Spleen (tissue), 11 donors: ENCODE measurements at regions not wholly inside any gene's neighbourhood (a gene's known extent, or its start where the extent isn't known, plus 50 kb on each side); places are given as distances from the start of the nearest gene placed in this dataset.

Source experiments
- DNase-seq: peaks from one replicate; pipeline ENCODE4 v3.0.0-alpha.2; 2020
- H3K27ac ChIP-seq, 8 donors: fragments of 200-600 bp; sonication (generic) in 7 of 8; 1 replicate in 4 of 8; 2 replicates in 4 of 8; pipeline versions ENCODE4 v1.5.0 to v1.8.0; 2016 to 2021; ENCODE audit warnings: inconsistent platforms in 4 of 8, mild to moderate bottlenecking in 4 of 8, moderate library complexity in 1 of 8
- H3K27me3 ChIP-seq, 7 donors: fragments of 200-600 bp; sonication (generic) in 6 of 7; replicated peaks in 1 of 7; 1 replicate in 4 of 7; 2 replicates in 3 of 7; pipeline versions ENCODE4 v1.5.0 to v1.8.0; 2016 to 2021; ENCODE audit warnings: inconsistent platforms in 3 of 7, mild to moderate bottlenecking in 1 of 7
- H3K36me3 ChIP-seq, 6 donors: fragments of 200-600 bp; sonication (generic) in 5 of 6; 1 replicate in 4 of 6; 2 replicates in 2 of 6; pipeline versions ENCODE4 v1.5.0 to v1.8.0; 2016 to 2021; ENCODE audit warnings: inconsistent platforms in 2 of 6
- H3K4me1 ChIP-seq, 6 donors: fragments of 200-600 bp; sonication (generic) in 5 of 6; 1 replicate in 3 of 6; 2 replicates in 3 of 6; pipeline versions ENCODE4 v1.5.0 to v1.8.0; 2016 to 2021; ENCODE audit warnings: inconsistent platforms in 3 of 6
- H3K4me3 ChIP-seq, 8 donors: fragments of 200-600 bp; sonication (generic) in 7 of 8; 1 replicate in 4 of 8; 2 replicates in 4 of 8; pipeline versions ENCODE4 v1.5.0 to v1.8.0; 2016 to 2021; ENCODE audit warnings: inconsistent platforms in 4 of 8, mild to moderate bottlenecking in 4 of 8, moderate library complexity in 2 of 8
- H3K9me3 ChIP-seq, 8 donors: fragments of 200-600 bp; sonication (generic) in 7 of 8; 1 replicate in 4 of 8; 2 replicates in 4 of 8; pipeline versions ENCODE4 v1.5.0 to v1.8.0; 2016 to 2021; ENCODE audit warnings: inconsistent platforms in 4 of 8
- CTCF ChIP-seq, 11 experiments: fragments of 200-600 bp in 7 of 11; fragments of 450-650 bp in 4 of 11; sonication (generic) in 4 of 11; IDR thresholded peaks in 8 of 11; conservative IDR thresholded peaks in 3 of 11; 1 replicate in 7 of 11; 2 replicates in 4 of 11; pipeline versions ENCODE4 v1.4.0 to v1.8.0; 2016 to 2021; ENCODE audit warnings: antibody characterized with exemption in 11 of 11, inconsistent platforms in 4 of 11, mild to moderate bottlenecking in 1 of 11
- POLR2A ChIP-seq, 3 donors: fragments of 450-650 bp; IDR thresholded peaks; one replicate each; pipeline ENCODE4 v1.5.1; 2017; ENCODE audit warnings: antibody characterized with exemption in 3 of 3, mild to moderate bottlenecking in 1 of 3
- POLR2AphosphoS5 ChIP-seq, 3 donors: sonication (generic); formaldehyde crosslinking; IDR thresholded peaks; one replicate each; pipeline ENCODE4 v1.5.1; 2017; ENCODE audit warnings: antibody characterized with exemption in 3 of 3
- WGBS, 5 donors: extraction: QIAGEN DNeasy Blood & Tissue Kit in 3 of 5; methylation state at CpG; one replicate each; pipeline versions ENCODE4 v1.1.5 to v1.1.7; 2013 to 2018; 5-methylcytosine and 5-hydroxymethylcytosine counted together
- intact Hi-C: fragments of 100-400 bp; cut with DNase I; formaldehyde crosslinking; loops from one replicate; pipeline ENCODE4 v1.15.0; 2023; ENCODE audit warnings: low total_unique reads
- donor health status: healthy with polysubstance abuse.
- donor health status: DM: no; HTN: no; CAD: no; lungs with moderate emphysema.
- donor health status: DM: no; HTN: no; CAD: no.
- donor health status: Bipolar disorder and iron deficiency.
- donor health status: healthy.
- donor health status: DM: no; HTN: no; CAD: no.
- donor health status: DM: yes; HTN: yes; CAD: no.

GRCh38 chr14:101498526-101498860 is 62.8 kb upstream of the DIO3 start:
- 84 to 90% (median 85%) methylated on average over 6 of the region's 6 CpGs for WGBS, 5 donors
- Histone ChIP-seq H3K36me3 (no peaks in the 10 kb centered on the region), H3K4me3 (no peak overlapping the region), H3K9me3 (peaks cover 0 to 8% (median 1%) of the 10 kb centered on the region in 8 donors), H3K27ac (no peak overlapping the region), H3K4me1 (no peaks in the 10 kb centered on the region), H3K27me3 (peaks cover 0 to 47% (median 0%) of the 10 kb centered on the region in 7 donors)
- intact Hi-C loops = no loop called here
- DNase-seq = peak; percentile 18
- TF ChIP-seq POLR2A (IDR thresholded peaks at IDR 0.05) (no peak), CTCF (IDR thresholded peaks at IDR 0.05 in 8 of 11, conservative IDR thresholded peaks at IDR 0.05 in 3 of 11) (no peak), POLR2AphosphoS5 (IDR thresholded peaks at IDR 0.05) (no peak)

- Histone ChIP-seq H3K4me3 (no peak overlapping the region), H3K36me3 (no peaks in the 10 kb centered on the region), H3K27ac (no peak overlapping the region), H3K4me1 (no peaks in the 10 kb centered on the region), H3K27me3 (peaks cover 0 to 47% (median 0%) of the 10 kb centered on the region in 7 donors), H3K9me3 (peaks cover 0 to 13% (median 3%) of the 10 kb centered on the region in 8 donors)
- DNase-seq = peak; percentile 29
- TF ChIP-seq POLR2A (IDR thresholded peaks at IDR 0.05) = no peak
- no peak for TF ChIP-seq POLR2AphosphoS5 (IDR thresholded peaks at IDR 0.05)
- TF ChIP-seq CTCF (IDR thresholded peaks at IDR 0.05 in 8 of 11, conservative IDR thresholded peaks at IDR 0.05 in 3 of 11) = no peak
- intact Hi-C loops = no loop called here
- 70 to 91% (median 78%) methylated on average over 10 to 11 of the region's 11 CpGs for WGBS, 5 donors
Observed at GRCh38 chr14:101499080-101499479, 62.2 kb upstream of the DIO3 start.

- Histone ChIP-seq H3K36me3 (no peaks in the 10 kb centered on the region), H3K4me1 (no peaks in the 10 kb centered on the region), H3K4me3 (no peak overlapping the region), H3K9me3 (peaks cover 0 to 14% (median 3%) of the 10 kb centered on the region in 8 donors), H3K27me3 (peaks cover 0 to 47% (median 0%) of the 10 kb centered on the region in 7 donors), H3K27ac (no peak overlapping the region)
- TF ChIP-seq POLR2AphosphoS5 (IDR thresholded peaks at IDR 0.05) (no peak), POLR2A (IDR thresholded peaks at IDR 0.05) (no peak), CTCF (IDR thresholded peaks at IDR 0.05 in 8 of 11, conservative IDR thresholded peaks at IDR 0.05 in 3 of 11) (no peak)
- peak; percentile 46 for DNase-seq
- 91 to 95% (median 92%) methylated on average over 9 to 10 of the region's 10 CpGs for WGBS, 5 donors
- intact Hi-C loops = no loop called here
Observed at GRCh38 chr14:101499513-101499912, 61.8 kb upstream of the DIO3 start.

GRCh38 chr14:101500061-101500460 is 61.2 kb upstream of the DIO3 start:
- H3K4me3 ChIP-seq = no peak overlapping the region
- peak; percentile 32 for DNase-seq

More at GRCh38 chr14:101500061-101500460, 61.2 kb upstream of the DIO3 start:
- Histone ChIP-seq H3K27me3 (peaks cover 0 to 47% (median 0%) of the 10 kb centered on the region in 7 donors), H3K9me3 (peaks cover 0 to 14% (median 3%) of the 10 kb centered on the region in 8 donors), H3K27ac (no peak overlapping the region), H3K36me3 (no peaks in the 10 kb centered on the region), H3K4me1 (no peaks in the 10 kb centered on the region)
- intact Hi-C loops = no loop called here
- 79 to 89% (median 81%) methylated on average over 7 of the region's 7 CpGs for WGBS, 5 donors
- TF ChIP-seq POLR2A (IDR thresholded peaks at IDR 0.05) = no peak
- TF ChIP-seq CTCF (IDR thresholded peaks at IDR 0.05 in 8 of 11, conservative IDR thresholded peaks at IDR 0.05 in 3 of 11) = no peak
- no peak for TF ChIP-seq POLR2AphosphoS5 (IDR thresholded peaks at IDR 0.05)
